Neuronal stem cell (in vitro differentiated cells): ENCODE measurements at regions not wholly inside any gene's neighbourhood (a gene's known extent, or its start where the extent isn't known, plus 50 kb on each side); places are given as distances from the start of the nearest gene placed in this dataset.

ENCODE experiments used
- DNase-seq: peaks from one replicate; pipeline ENCODE4 v3.0.0-alpha.2; 2013; ENCODE audit warnings: low spot score
- H2AFZ ChIP-seq: one replicate; pipeline ENCODE4 v1.6.1; 2013; ENCODE audit warnings: mild to moderate bottlenecking, low read length, inconsistent platforms
- H2AK5ac ChIP-seq: 2 replicates; pipeline ENCODE4 v1.6.1; 2013; ENCODE audit warnings: low read depth, mild to moderate bottlenecking, inconsistent platforms, low read length, moderate library complexity, mixed read lengths
- H2BK120ac ChIP-seq: 2 replicates; pipeline ENCODE4 v1.6.1; 2013; ENCODE audit warnings: low read depth, mild to moderate bottlenecking, inconsistent platforms, low read length, moderate library complexity, mixed read lengths
- H2BK12ac ChIP-seq: one replicate; pipeline ENCODE4 v1.6.1; 2013; ENCODE audit warnings: low read length, inconsistent platforms
- H2BK15ac ChIP-seq: 2 replicates; pipeline ENCODE4 v1.6.1; 2013; ENCODE audit warnings: mild to moderate bottlenecking, low read length, inconsistent platforms, mixed read lengths
- H2BK5ac ChIP-seq: one replicate; pipeline ENCODE4 v1.6.1; 2013; ENCODE audit warnings: inconsistent platforms, mild to moderate bottlenecking, low read length, moderate library complexity
- H3K14ac ChIP-seq: one replicate; pipeline ENCODE4 v1.6.1; 2013; ENCODE audit warnings: low read length, inconsistent platforms
- H3K18ac ChIP-seq: 2 replicates; pipeline ENCODE4 v1.6.1; 2013; ENCODE audit warnings: low read length, inconsistent platforms
- H3K23ac ChIP-seq: 2 replicates; pipeline ENCODE4 v1.6.1; 2013; ENCODE audit warnings: low read depth, mild to moderate bottlenecking, mixed read lengths, low read length, inconsistent platforms; ENCODE audit not compliant: poor library complexity
- H3K27ac ChIP-seq: replicated peaks from 3 replicates; pipeline ENCODE4 v1.5.1; 2013; ENCODE audit warnings: low read length, inconsistent platforms
- H3K27me3 ChIP-seq, 3 experiments: 2 replicates each; pipeline ENCODE4 v1.6.1; 2013; ENCODE audit warnings: low read length in 3 of 3, mild to moderate bottlenecking in 2 of 3, inconsistent platforms in 1 of 3, low read depth in 1 of 3, mixed read lengths in 1 of 3, moderate library complexity in 1 of 3; ENCODE audit not compliant: control insufficient read depth in 3 of 3, insufficient read depth in 3 of 3
- H3K36me3 ChIP-seq, 2 donors: replicated peaks in 1 of 2; 2 replicates each; pipeline ENCODE4 v1.6.1; 2013; ENCODE audit warnings: low read length in 2 of 2; ENCODE audit not compliant: control insufficient read depth in 2 of 2, insufficient read depth in 2 of 2
- H3K4ac ChIP-seq: 2 replicates; pipeline ENCODE4 v1.6.1; 2013; ENCODE audit warnings: inconsistent platforms, mild to moderate bottlenecking, low read length, moderate library complexity
- H3K4me1 ChIP-seq, 2 donors: 1 replicate in 1 of 2; 2 replicates in 1 of 2; pipeline ENCODE4 v1.6.1; 2013; ENCODE audit warnings: low read length in 2 of 2, low read depth in 1 of 2; ENCODE audit not compliant: control insufficient read depth in 2 of 2, insufficient read depth in 1 of 2
- H3K4me2 ChIP-seq: one replicate; pipeline ENCODE4 v1.6.1; 2013; ENCODE audit warnings: mild to moderate bottlenecking, low read length, inconsistent platforms; ENCODE audit not compliant: insufficient read depth, poor library complexity, severe bottlenecking
- H3K4me3 ChIP-seq, 2 donors: 2 replicates each; pipeline ENCODE4 v1.5.1; 2013; ENCODE audit warnings: low read length in 2 of 2, mild to moderate bottlenecking in 2 of 2, inconsistent platforms in 1 of 2, moderate library complexity in 1 of 2
- H3K79me1 ChIP-seq: one replicate; pipeline ENCODE4 v1.6.1; 2013; ENCODE audit warnings: low read depth, mild to moderate bottlenecking, inconsistent platforms, low read length, moderate library complexity
- H3K9ac ChIP-seq: one replicate; pipeline ENCODE4 v1.6.1; 2013; ENCODE audit warnings: mild to moderate bottlenecking, low read depth, low read length, inconsistent platforms; ENCODE audit not compliant: poor library complexity
- H3K9me3 ChIP-seq, 2 donors: replicated peaks in 1 of 2; 2 replicates each; pipeline versions ENCODE3 to v1.6.1; 2013; ENCODE audit warnings: low read length in 2 of 2, mild to moderate bottlenecking in 2 of 2, inconsistent platforms in 1 of 2, low read depth in 1 of 2, mixed read lengths in 1 of 2, moderate library complexity in 1 of 2; ENCODE audit not compliant: control insufficient read depth in 2 of 2, insufficient read depth in 1 of 2
- H4K8ac ChIP-seq: one replicate; pipeline ENCODE4 v1.6.1; 2013; ENCODE audit warnings: low read depth, mild to moderate bottlenecking, inconsistent platforms, low read length, moderate library complexity
- H4K91ac ChIP-seq: one replicate; pipeline ENCODE4 v1.6.1; 2013; ENCODE audit warnings: low read length, low read depth, mild to moderate bottlenecking, inconsistent platforms; ENCODE audit not compliant: poor library complexity
- WGBS, 2 donors: extraction: QIAGEN DNeasy Blood & Tissue Kit; methylation state at CpG; one replicate each; pipeline ENCODE4 v1.1.7; 2013; ENCODE audit warnings: missing lambda C conversion rate in 2 of 2, mixed read lengths in 1 of 2; ENCODE audit not compliant: insufficient read length in 2 of 2, insufficient replicate concordance in 1 of 2; ENCODE audit errors: extremely low coverage in 2 of 2; 5-methylcytosine and 5-hydroxymethylcytosine counted together

- no peaks in the 10 kb centered on the region for H3K36me3 ChIP-seq
- no peak overlapping the region for H3K4me2 ChIP-seq
- no peak overlapping the region for H3K18ac ChIP-seq
- no peaks in the 10 kb centered on the region for H3K9me3 ChIP-seq
- H3K9ac ChIP-seq = no peak overlapping the region
- H2BK5ac ChIP-seq = no peak overlapping the region
- no peak overlapping the region for H2AFZ ChIP-seq
- no CpG with 5 or more reads among the region's 4 CpGs for WGBS, 2 donors
- no peak overlapping the region for H2BK12ac ChIP-seq
- no peak overlapping the region for H3K23ac ChIP-seq
- no peak overlapping the region for H3K4me3 ChIP-seq
- H3K27me3 ChIP-seq = no peaks in the 10 kb centered on the region
- H4K91ac ChIP-seq = no peak overlapping the region
- H3K79me1 ChIP-seq = no peaks in the 10 kb centered on the region
- no peak overlapping the region for H4K8ac ChIP-seq
- H2AK5ac ChIP-seq = no peak overlapping the region
- DNase-seq = no peak
- H3K27ac ChIP-seq = no peak overlapping the region
- no peak overlapping the region for H2BK120ac ChIP-seq
- H3K4me1 ChIP-seq = peaks cover 0 to 2% of the 10 kb centered on the region in 2 donors
- no peak overlapping the region for H3K14ac ChIP-seq
- H3K4ac ChIP-seq = no peak overlapping the region
- H2BK15ac ChIP-seq = no peak overlapping the region
These were observed 80.0 kb upstream of the FOXQ1 start for GRCh38 chr6:1231941-1232340.

GRCh38 chr6:1230689-1231605 is 81.0 kb upstream of the FOXQ1 start:
- no peak overlapping the region for H2BK120ac ChIP-seq
- no peaks in the 10 kb centered on the region for H3K9me3 ChIP-seq
- no peaks in the 10 kb centered on the region for H3K79me1 ChIP-seq
- no peak overlapping the region for H4K8ac ChIP-seq
- H3K36me3 ChIP-seq = no peaks in the 10 kb centered on the region
- no peak overlapping the region for H3K18ac ChIP-seq
- no peak overlapping the region for H3K14ac ChIP-seq
- no peak for DNase-seq
- whole genome bisulfite sequencing, 2 donors = no CpG with 5 or more reads among the region's 8 CpGs
- no peak overlapping the region for H3K4me2 ChIP-seq
- no peak overlapping the region for H2AFZ ChIP-seq
- no peak overlapping the region for H4K91ac ChIP-seq
- H2AK5ac ChIP-seq = no peak overlapping the region
- no peak overlapping the region for H3K23ac ChIP-seq
- no peak overlapping the region for H3K4me3 ChIP-seq
- H2BK15ac ChIP-seq = no peak overlapping the region
- no peaks in the 10 kb centered on the region for H3K27me3 ChIP-seq
- H3K9ac ChIP-seq = no peak overlapping the region
- no peak overlapping the region for H2BK12ac ChIP-seq
- H3K27ac ChIP-seq = no peak overlapping the region
- no peak overlapping the region for H3K4ac ChIP-seq
- H3K4me1 ChIP-seq = peaks cover 0 to 4% of the 10 kb centered on the region in 2 donors
- H2BK5ac ChIP-seq = no peak overlapping the region

GRCh38 chr6:1230281-1230680 is 81.6 kb upstream of the FOXQ1 start:
- no peak overlapping the region for H4K91ac ChIP-seq
- no peak overlapping the region for H3K27ac ChIP-seq
- no peak overlapping the region for H3K4me2 ChIP-seq
- H3K4ac ChIP-seq = no peak overlapping the region
- H2AK5ac ChIP-seq = no peak overlapping the region
- H2AFZ ChIP-seq = no peak overlapping the region
- H2BK5ac ChIP-seq = no peak overlapping the region
- H2BK12ac ChIP-seq = no peak overlapping the region
- H4K8ac ChIP-seq = no peak overlapping the region
- H3K9me3 ChIP-seq = no peaks in the 10 kb centered on the region
- H3K4me3 ChIP-seq = no peak overlapping the region
- no CpG with 5 or more reads among the region's 6 CpGs for WGBS, 2 donors
- H3K23ac ChIP-seq = no peak overlapping the region
- H2BK120ac ChIP-seq = no peak overlapping the region
- no peaks in the 10 kb centered on the region for H3K36me3 ChIP-seq
- H3K18ac ChIP-seq = no peak overlapping the region
- no peak overlapping the region for H3K9ac ChIP-seq
- DNase-seq = no peak
- peaks cover 0 to 4% of the 10 kb centered on the region in 2 donors for H3K4me1 ChIP-seq
- no peaks in the 10 kb centered on the region for H3K79me1 ChIP-seq
- H3K14ac ChIP-seq = no peak overlapping the region
- no peak overlapping the region for H2BK15ac ChIP-seq
- H3K27me3 ChIP-seq = no peaks in the 10 kb centered on the region

GRCh38 chr6:1229808-1230207 is 82.1 kb upstream of the FOXQ1 start:
- Histone ChIP-seq H2BK120ac (no peak overlapping the region), H3K9ac (no peak overlapping the region)

More at GRCh38 chr6:1229808-1230207, 82.1 kb upstream of the FOXQ1 start:
- Histone ChIP-seq H3K4me2 (no peak overlapping the region), H3K36me3 (no peaks in the 10 kb centered on the region), H3K18ac (no peak overlapping the region), H4K8ac (no peak overlapping the region), H3K27me3 (no peaks in the 10 kb centered on the region), H3K27ac (no peak overlapping the region), H2AK5ac (no peak overlapping the region), H2BK5ac (no peak overlapping the region), H3K9me3 (no peaks in the 10 kb centered on the region), H3K79me1 (no peaks in the 10 kb centered on the region), H2BK12ac (no peak overlapping the region), H3K4ac (no peak overlapping the region), H3K4me1 (peaks cover 0 to 4% of the 10 kb centered on the region in 2 donors), H2AFZ (no peak overlapping the region), H3K4me3 (no peak overlapping the region), H3K14ac (no peak overlapping the region), H2BK15ac (no peak overlapping the region), H3K23ac (no peak overlapping the region), H4K91ac (no peak overlapping the region)
- DNase-seq = no peak
- no CpG with 5 or more reads among the region's 9 CpGs for WGBS, 2 donors
